ENCODE measurements at regions not wholly inside any gene's neighbourhood (a gene's known extent, or its start where the extent isn't known, plus 50 kb on each side); places are given as distances from the start of the nearest gene placed in this dataset.

GRCh38 chr3:86723433-86723832, 267.5 kb downstream of the VGLL3 start:
- Histone ChIP-seq H3K27me3 (ENCODE audit: insufficient read depth, poor library complexity, severe bottlenecking) (no peaks in the 10 kb centered on the region), H3K27ac (replicated peaks) (no peak overlapping the region), H3K4me3 (replicated peaks; ENCODE audit: insufficient read depth, low read length) (no peak overlapping the region)
- no peak for DNase-seq (ENCODE audit: low read depth in 1 of 2, low spot score in 1 of 2)
- no peak for TF ChIP-seq CTCF (IDR thresholded peaks at IDR 0.05; ENCODE audit: insufficient read depth, low read length)
- no peak for TF ChIP-seq POLR2AphosphoS5 (IDR thresholded peaks at IDR 0.05; ENCODE audit: low read depth)
- no peak for TF ChIP-seq REST (IDR thresholded peaks at IDR 0.05; ENCODE audit: insufficient replicate concordance, low read depth)
- TF ChIP-seq SPI1 (IDR thresholded peaks at IDR 0.05; ENCODE audit: borderline replicate concordance, low read depth), result no peak
- TF ChIP-seq GABPA (IDR thresholded peaks at IDR 0.05; ENCODE audit: low read depth), result no peak

GRCh38 chr3:86711634-86712033, 279.3 kb downstream of the VGLL3 start:
- Histone ChIP-seq H3K27ac (replicated peaks) (no peak overlapping the region), H3K4me3 (replicated peaks; ENCODE audit: insufficient read depth, low read length) (no peak overlapping the region), H3K27me3 (ENCODE audit: insufficient read depth, poor library complexity, severe bottlenecking) (no peaks in the 10 kb centered on the region)
- TF ChIP-seq SPI1 (IDR thresholded peaks at IDR 0.05; ENCODE audit: borderline replicate concordance, low read depth) (no peak), CTCF (IDR thresholded peaks at IDR 0.05; ENCODE audit: insufficient read depth, low read length) (no peak), REST (IDR thresholded peaks at IDR 0.05; ENCODE audit: insufficient replicate concordance, low read depth) (no peak), GABPA (IDR thresholded peaks at IDR 0.05; ENCODE audit: low read depth) (no peak)
- DNase-seq (ENCODE audit: low read depth in 1 of 2, low spot score in 1 of 2), result no peak

GRCh38 chr3:86708893-86709292, 282.1 kb downstream of the VGLL3 start:
- H3K27me3 ChIP-seq (ENCODE audit: insufficient read depth, poor library complexity, severe bottlenecking), result no peaks in the 10 kb centered on the region
- H3K27ac ChIP-seq (replicated peaks), result no peak overlapping the region
- H3K4me3 ChIP-seq (replicated peaks; ENCODE audit: insufficient read depth, low read length), result no peak overlapping the region
- DNase-seq (ENCODE audit: low read depth in 1 of 2, low spot score in 1 of 2), result no peak
- no peak for TF ChIP-seq REST (IDR thresholded peaks at IDR 0.05; ENCODE audit: insufficient replicate concordance, low read depth)
- TF ChIP-seq GABPA (IDR thresholded peaks at IDR 0.05; ENCODE audit: low read depth), result no peak
- no peak for TF ChIP-seq POLR2AphosphoS5 (IDR thresholded peaks at IDR 0.05; ENCODE audit: low read depth)
- no peak for TF ChIP-seq SPI1 (IDR thresholded peaks at IDR 0.05; ENCODE audit: borderline replicate concordance, low read depth)
- no peak for TF ChIP-seq CTCF (IDR thresholded peaks at IDR 0.05; ENCODE audit: insufficient read depth, low read length)

Data from HL-60 (cell line).